ENCODE measurements at regions not wholly inside any gene's neighbourhood (a gene's known extent, or its start where the extent isn't known, plus 50 kb on each side); places are given as distances from the start of the nearest gene placed in this dataset.
A peak's percentile ranks its signal among the peaks of the same experiment; 100 is the strongest.

GRCh38 chr2:19300961-19301360, 57.5 kb downstream of the OSR1 start:
- no peak for DNase-seq (ENCODE audit: low spot score)

DNA sequence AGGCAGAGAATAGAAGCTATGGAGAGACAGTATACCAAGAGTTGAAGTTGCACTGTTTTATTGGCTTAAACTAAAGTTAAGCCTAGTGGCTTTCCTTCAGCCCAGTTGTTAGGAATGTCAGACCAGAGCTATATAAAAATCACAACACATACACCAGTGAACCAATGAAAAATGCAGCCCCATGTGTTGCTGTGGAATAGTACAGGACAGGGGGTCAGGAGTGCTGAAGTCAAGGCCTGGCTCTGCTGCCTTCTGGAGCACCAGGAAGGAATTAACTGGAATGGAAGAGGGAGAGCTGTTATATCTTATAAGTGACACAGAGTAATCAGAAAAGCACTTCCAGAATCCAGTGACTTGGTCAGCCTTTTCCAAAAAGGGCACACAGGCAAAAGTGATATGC, 58.9 kb downstream of the OSR1 start:
- no peak for DNase-seq (ENCODE audit: low spot score)

GRCh38 chr2:19299032-19299431, 59.4 kb downstream of the OSR1 start:
- DNase-seq (ENCODE audit: low spot score), result no peak

DNA sequence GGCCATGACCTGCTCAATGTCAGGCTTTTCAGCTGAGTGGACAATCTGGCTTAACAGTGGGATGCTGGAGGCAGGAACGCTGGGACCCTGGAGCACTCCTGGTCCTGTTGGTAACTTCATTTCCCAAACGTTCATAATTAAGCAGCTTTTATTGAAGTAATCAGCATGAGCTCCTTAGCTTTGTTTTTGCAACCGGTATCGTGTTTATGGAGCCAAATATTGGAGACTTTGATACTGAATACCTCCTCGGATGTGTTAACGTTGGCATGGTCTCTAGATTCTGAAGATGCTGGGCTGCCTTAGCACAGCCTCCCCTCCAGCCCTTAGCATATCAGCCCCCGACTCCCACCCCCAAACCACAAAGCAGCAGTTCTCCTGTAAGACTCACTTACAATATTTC, 60.7 kb downstream of the OSR1 start:
- DNase-seq (ENCODE audit: low spot score), result no peak

- DNase-seq (ENCODE audit: low spot score), result no peak
Measured at GRCh38 chr2:19295998-19296502, 62.4 kb downstream of the OSR1 start.

DNA sequence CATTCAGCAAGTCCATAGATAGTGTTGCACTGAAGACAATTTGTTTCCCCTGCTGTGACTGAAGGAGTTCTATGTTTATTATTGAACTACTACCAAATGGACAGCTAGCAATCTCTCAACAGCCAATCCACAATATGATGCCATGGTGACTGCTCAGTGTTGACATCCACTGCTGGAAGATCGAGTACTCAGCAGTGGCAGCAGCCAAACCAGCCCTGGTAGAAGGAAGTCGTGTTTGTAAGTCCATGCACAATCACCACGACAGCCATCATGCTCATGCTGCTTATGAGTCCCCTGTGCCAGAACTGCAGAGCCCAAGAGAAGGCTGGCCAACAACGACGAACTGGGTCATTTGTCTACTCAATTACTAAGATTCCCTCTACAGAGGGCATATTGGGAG, 66.4 kb downstream of the OSR1 start:
- no peak for DNase-seq (ENCODE audit: low spot score)

- DNase-seq (ENCODE audit: low spot score), result no peak
Measured at GRCh38 chr2:19288291-19288690, 70.1 kb downstream of the OSR1 start.

GRCh38 chr2:19287324-19287723, 71.1 kb downstream of the OSR1 start:
- no peak for DNase-seq (ENCODE audit: low spot score)

- DNase-seq (ENCODE audit: low spot score), result no peak
Measured at GRCh38 chr2:19282305-19282704, 76.1 kb downstream of the OSR1 start.

GRCh38 chr2:19274439-19274838, 84.0 kb downstream of the OSR1 start:
- no peak for DNase-seq (ENCODE audit: low spot score)

DNA sequence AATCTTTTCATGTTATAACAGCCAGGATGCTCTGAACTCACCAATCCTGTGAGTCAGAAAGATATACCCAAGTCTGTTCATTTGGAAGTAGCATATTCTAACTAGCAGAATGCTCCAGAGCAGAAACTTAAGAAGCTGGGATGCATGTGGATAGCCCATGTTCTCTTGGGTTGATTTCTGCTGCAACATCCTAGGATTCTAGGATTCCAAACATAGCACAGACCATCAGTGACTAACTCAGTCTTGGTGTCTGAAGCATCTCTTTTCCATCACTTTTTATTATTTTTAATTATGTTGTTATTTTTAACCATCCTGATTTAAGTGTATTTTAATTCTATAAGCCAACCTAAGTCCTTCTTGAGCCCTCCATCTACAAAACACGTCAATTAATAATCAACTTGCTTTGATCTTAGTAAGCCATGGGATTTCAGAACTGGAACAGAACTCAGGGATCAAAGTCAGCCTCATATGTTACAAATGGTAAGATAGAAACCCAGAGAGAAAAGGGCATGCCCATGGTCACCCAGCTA, 85.4 kb downstream of the OSR1 start:
- DNase-seq (ENCODE audit: low spot score), result no peak

- no peak for DNase-seq (ENCODE audit: low spot score)
Measured at GRCh38 chr2:19272039-19272438, 86.4 kb downstream of the OSR1 start.

GRCh38 chr2:19264852-19265251, 93.6 kb downstream of the OSR1 start:
- DNase-seq (ENCODE audit: low spot score), result no peak

DNA sequence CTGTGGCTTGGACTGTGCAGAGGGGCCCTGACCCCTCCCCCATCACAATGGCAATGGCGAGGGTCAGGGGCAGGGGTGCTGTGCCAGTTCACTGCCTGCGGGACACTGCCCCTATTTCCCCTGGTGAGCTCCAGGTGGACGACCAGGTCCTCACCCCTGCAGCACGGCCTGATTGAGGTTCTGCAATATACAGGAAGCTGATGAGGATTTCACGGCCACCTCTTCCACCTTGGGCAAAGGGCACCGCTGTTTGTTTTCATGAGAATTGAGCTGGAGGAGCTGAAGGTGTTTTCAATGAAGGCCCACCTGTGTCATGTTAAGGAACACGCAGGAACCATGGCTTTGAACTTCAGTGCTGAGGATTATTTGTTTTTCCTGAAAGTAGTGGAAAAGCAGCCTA, 96.3 kb downstream of the OSR1 start:
- no peak for DNase-seq (ENCODE audit: low spot score)

- DNase-seq (ENCODE audit: low spot score), result no peak
Measured at GRCh38 chr2:19261061-19261460, 97.4 kb downstream of the OSR1 start.

GRCh38 chr2:19256121-19256601, 102.3 kb downstream of the OSR1 start:
- peak; percentile 47 for DNase-seq (ENCODE audit: low spot score)

DNA sequence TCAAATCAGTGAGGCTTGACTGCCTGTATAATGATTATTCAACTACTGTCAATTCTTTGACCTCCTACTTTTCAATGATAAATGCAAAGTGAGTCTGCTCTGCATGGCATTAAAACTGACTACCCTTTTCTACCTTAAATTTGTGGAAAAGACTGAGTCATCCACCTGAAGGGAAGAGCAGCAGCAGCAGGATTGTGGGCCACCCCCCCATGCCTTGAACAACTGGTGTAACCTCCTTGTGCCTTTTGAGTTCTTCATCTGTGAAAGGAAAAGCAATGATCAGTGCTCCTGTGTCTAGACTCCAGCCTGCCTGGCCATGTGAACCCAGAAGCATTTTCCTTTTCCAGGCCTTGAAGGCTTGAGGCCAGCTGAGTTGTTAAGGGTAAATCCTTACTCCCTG, 102.9 kb downstream of the OSR1 start:
- peak; percentile 62 for DNase-seq (ENCODE audit: low spot score)

GRCh38 chr2:19251554-19251953, 106.9 kb downstream of the OSR1 start:
- no peak for DNase-seq (ENCODE audit: low spot score)

GRCh38 chr2:19250906-19251305, 107.5 kb downstream of the OSR1 start:
- no peak for DNase-seq (ENCODE audit: low spot score)

DNA sequence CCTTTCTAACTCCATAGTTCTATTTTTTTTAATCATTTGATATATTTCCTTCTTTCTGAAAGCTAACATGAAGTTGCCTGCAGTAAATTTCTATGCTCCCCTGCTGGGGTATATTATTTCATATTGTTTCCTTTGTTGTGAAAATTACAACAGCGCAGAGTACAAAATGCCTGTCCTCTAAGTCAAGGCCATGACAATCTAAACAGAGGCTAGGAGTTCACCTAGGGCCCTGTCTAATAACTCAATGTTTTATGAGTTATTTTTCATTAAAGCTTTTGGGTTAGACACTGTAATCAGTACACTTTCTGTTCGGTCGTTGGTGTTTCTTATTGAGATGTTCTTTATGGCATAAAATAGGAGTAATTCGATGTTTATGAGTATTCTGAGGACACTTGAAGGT, 111.2 kb downstream of the OSR1 start:
- DNase-seq (ENCODE audit: low spot score), result no peak

DNA sequence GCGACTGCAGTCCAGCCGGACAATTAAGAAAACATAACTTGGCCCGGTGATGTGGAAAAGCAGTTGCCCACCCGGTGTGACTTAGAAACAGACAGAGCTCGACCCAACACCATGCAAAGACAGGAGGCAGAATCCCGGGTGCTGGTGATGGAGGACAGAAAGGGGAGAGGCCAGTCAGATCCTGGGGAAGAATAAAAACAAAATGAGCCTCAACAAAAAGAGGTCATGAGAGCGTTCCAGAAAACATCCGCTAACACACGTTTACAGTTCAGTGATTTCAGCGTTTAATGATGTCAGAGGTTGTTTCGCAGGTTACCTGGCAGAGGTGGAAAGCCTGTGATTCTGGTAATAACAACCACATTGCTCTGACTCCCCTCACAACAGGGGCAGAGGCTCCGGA, 111.9 kb downstream of the OSR1 start:
- DNase-seq (ENCODE audit: low spot score), result no peak

DNA sequence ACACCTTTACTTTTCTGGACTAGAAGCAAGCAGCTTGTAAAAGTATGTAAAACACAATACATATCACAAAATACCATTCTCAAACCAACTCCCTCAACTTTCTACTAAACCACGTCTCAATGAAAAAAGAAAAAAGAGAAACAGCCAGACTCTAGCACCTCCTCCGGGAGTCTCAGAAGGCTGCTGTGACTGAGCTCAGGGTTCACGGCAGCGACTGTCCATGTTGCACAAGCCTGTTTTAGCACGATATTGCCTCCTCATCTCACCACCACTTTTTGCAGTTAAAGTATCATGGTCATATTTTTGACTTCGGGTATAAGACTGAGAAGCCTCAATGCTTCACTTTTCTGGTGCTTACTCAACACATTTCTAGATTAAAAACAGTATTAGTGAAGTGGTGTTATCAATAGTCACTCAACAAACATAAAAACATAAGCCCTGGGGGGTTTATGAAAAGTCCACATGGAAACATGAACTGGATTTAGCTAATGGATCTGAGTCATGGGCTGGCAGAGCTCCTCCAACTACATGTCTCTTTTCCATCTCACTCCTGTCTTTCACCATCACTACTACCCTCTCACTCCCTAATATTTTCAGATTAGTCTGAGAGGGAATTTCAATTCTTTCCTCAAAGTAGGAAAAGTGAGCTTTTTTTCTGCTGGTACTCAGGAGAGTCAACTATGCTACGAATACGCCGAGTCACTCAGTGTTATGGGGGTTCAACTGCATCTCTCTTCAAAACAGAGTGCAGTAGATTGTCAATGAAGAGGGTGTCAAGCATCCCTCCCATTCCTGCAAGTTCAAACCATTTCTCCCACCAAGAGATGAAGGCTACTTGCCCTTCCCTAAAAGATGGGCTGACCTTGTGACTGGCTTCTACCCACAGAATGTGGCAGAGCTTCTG, 113.7 kb downstream of the OSR1 start:
- no peak for DNase-seq (ENCODE audit: low spot score)

DNA sequence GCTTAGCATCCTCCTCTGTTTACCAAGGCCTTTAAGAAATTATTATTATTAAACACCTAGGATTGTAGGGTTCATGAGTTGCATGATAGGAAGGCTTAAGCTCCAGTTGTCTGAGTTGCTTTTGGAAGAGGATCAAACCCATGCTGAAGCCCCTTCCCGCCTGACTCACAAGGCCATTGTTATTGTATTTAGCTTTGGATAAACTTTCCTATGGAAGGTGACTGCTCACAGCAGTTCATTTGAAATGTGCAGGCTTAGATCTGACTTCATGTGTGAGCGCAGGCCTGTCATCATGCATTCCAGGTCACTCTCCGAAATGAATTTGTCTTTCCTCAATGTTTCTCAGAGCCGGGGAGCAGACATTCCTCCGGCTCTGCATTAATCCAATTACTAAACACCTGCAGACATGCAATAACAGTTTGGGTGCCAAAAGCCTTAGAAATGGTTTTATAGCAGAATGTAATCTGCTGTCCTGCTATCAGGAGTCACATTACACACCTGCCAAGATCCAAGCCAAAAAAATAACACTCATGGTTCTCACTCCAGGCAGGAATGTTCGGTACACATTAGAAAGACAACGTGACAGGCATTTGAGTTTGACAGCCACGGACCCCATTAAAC, 119.9 kb downstream of the OSR1 start:
- no peak for DNase-seq (ENCODE audit: low spot score)
